ENCODE measurements at regions not wholly inside any gene's neighbourhood (a gene's known extent, or its start where the extent isn't known, plus 50 kb on each side); places are given as distances from the start of the nearest gene placed in this dataset.

- no peak for DNase-seq (ENCODE audit: low read depth)
Observed at GRCh38 chr20:60321601-60322000, 363.4 kb downstream of the CDH26 start.

GRCh38 chr20:60326821-60327220, 368.6 kb downstream of the CDH26 start:
- DNase-seq (ENCODE audit: low read depth), result no peak

- no peak for DNase-seq (ENCODE audit: low read depth)
Observed at GRCh38 chr20:60327971-60328660, 369.9 kb downstream of the CDH26 start.

GRCh38 chr20:60330461-60330860, 372.2 kb downstream of the CDH26 start:
- no peak for DNase-seq (ENCODE audit: low read depth)

GRCh38 chr20:60331688-60332300, 373.6 kb downstream of the CDH26 start:
- no peak for DNase-seq (ENCODE audit: low read depth)

- DNase-seq (ENCODE audit: low read depth), result no peak
Observed at GRCh38 chr20:60332523-60332922, 374.3 kb downstream of the CDH26 start.

- no peak for DNase-seq (ENCODE audit: low read depth)
Observed at GRCh38 chr20:60334911-60335310, 376.7 kb downstream of the CDH26 start.

- DNase-seq (ENCODE audit: low read depth), result no peak
Observed at GRCh38 chr20:60338556-60338955, 380.3 kb downstream of the CDH26 start.

GRCh38 chr20:60339738-60340137, 381.5 kb downstream of the CDH26 start:
- DNase-seq (ENCODE audit: low read depth), result no peak

GRCh38 chr20:60340232-60340631, 382.0 kb downstream of the CDH26 start:
- DNase-seq (ENCODE audit: low read depth), result no peak

- no peak for DNase-seq (ENCODE audit: low read depth)
Observed at GRCh38 chr20:60341062-60341461, 382.8 kb downstream of the CDH26 start.

DNA sequence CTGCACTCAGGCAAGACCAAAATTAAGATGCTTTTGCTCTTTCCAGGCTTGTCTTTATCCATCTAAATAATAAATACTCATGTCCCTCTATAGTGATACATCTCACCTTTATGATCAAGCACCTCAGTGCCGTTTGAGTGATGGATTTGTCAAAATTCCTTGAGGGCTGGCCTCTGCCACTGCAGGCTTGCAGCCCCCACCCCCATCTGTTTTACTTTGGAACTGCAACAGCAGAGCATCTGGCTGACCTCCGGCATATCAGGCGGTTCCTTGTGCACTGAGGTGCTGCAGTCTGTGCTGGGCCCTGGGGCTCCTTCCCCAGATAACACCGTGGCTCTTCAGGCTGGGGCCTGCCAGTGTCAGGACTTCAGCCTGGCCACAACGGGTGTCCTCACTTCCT, 386.9 kb downstream of the CDH26 start:
- DNase-seq (ENCODE audit: low read depth), result no peak

DNA sequence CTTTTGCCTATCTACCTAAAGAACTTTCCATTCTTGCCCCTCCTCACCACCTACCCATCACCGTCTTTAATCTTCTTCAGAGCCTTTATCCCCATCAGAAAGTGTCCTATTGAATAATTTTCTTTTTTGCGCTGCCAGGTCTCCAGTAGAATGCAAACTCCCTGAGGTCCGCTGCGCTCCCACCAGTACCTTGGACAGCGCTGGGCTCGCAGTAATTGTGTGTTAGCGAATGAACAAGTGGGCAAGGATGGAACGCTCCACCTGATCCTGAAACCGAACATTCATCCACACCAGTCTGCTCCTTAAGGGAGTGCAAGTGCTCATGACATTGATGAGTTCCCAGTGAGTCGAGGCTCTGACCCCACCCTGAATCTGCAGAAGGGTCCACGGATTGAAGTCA, 391.2 kb downstream of the CDH26 start:
- no peak for DNase-seq (ENCODE audit: low read depth)

- DNase-seq (ENCODE audit: low read depth), result no peak
Observed at GRCh38 chr20:60352017-60352416, 393.8 kb downstream of the CDH26 start.

- DNase-seq (ENCODE audit: low read depth), result no peak
Observed at GRCh38 chr20:60352596-60352995, 394.4 kb downstream of the CDH26 start.

DNA sequence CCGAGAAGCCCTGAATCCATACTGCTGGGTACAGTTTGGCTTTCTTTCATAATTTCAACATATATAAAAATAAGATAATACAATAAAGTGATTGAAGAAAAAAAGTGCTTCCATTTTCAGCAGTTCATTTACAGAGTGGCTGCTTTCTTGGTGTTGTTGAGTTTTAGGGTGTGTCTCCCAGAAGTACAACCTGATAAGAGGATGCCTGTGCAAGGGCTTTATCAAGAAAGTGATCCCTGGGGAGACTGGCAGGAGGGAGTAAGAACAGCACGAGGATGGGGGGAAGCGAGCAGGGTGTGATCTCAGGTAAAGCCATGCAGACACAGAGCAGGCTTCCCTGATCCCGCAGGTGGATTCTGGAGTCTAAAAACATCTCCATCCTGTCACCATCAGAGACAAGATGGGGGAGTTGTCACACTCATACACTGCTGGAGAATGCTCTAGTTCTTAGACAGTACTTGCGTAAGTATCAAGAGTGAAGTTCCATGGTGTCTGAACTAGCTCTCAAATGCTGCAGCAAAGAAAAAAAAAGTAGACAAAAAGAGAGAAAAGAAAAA, 395.9 kb downstream of the CDH26 start:
- DNase-seq (ENCODE audit: low read depth), result no peak

- DNase-seq (ENCODE audit: low read depth), result no peak
Observed at GRCh38 chr20:60358101-60358500, 399.9 kb downstream of the CDH26 start.

- DNase-seq (ENCODE audit: low read depth), result no peak
Observed at GRCh38 chr20:60359010-60359409, 400.8 kb downstream of the CDH26 start.

- DNase-seq (ENCODE audit: low read depth), result no peak
Observed at GRCh38 chr20:60361761-60362395, 403.7 kb downstream of the CDH26 start.

DNA sequence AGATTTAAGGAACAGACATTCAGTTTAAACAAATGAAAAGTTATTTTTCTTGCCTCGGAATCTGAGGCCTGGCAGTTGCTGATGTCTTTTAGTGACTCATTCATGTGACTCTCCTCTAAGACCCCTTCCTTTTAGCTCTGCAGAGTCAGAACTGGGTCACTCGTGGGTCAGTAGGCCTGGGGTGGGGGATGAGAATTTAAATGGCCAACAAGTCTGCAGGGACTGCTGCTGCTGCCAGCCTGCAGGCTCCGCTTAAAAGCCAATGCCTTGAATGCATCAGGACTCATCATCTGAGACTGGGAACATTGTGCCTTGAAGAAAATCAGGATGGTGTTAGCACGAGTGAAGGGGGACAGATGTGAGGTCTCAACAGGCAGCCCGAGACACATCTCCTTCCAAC, 404.3 kb downstream of the CDH26 start:
- DNase-seq (ENCODE audit: low read depth), result no peak

DNA sequence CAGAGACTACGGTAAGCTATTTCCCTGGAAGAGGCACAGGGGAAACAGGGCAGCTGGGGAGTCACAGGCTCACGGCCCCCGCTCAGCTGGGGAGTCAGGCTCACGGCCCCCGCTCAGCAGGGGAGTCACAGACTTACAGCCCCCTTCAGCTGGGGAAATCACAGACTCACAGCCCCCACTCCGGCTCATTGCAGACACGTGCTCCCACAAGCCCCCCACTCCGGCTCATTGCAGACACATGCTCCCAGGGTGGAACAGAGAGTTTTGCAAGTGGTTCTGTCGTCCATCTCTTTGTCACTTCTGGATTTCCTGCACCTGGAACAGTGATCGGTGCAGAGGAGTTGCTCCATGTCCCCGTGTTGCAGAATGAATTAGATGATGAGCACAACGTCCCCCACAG, 405.5 kb downstream of the CDH26 start:
- no peak for DNase-seq (ENCODE audit: low read depth)

DNA sequence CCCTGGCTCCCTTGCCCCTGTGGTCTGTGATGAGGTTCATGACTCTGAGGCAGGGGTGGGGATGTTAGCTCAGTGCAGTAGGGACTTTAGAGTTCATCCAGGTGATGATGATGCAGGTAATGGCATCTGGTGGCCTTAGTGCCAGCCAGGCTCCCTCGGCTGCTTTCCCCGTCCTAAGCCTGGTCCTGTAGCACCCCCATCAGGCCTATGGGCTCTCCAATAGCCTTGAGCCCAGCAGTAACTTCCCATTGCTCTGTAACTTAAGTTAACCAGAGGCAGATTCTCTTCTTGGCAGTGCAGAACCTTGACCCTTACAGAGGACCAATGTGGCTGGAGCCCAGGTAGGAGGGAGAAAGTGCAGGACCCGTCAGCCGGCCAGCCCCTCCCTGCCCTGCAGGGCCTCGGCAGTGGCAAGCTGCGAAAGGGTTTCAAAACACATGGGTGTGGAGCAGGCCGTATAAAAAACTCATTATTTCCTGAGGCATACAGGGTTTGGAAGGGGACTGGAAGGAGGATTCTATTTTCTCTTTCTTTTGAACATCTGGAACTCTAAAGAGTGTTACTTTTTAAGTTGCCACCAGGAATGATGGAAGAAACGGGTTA, 406.9 kb downstream of the CDH26 start:
- DNase-seq (ENCODE audit: low read depth), result no peak

GRCh38 chr20:60365882-60366281, 407.7 kb downstream of the CDH26 start:
- DNase-seq (ENCODE audit: low read depth), result no peak
